HL-60 (cell line): ENCODE measurements at regions not wholly inside any gene's neighbourhood (a gene's known extent, or its start where the extent isn't known, plus 50 kb on each side); places are given as distances from the start of the nearest gene placed in this dataset.

Source experiments
- DNase-seq, 2 experiments: peaks; one replicate each; pipeline ENCODE4 v3.0.0-alpha.2; 2010 to 2020; ENCODE audit warnings: low read depth in 1 of 2, low spot score in 1 of 2
- H3K27ac ChIP-seq: fragments of 250-450 bp; sonication (Bioruptor Pico); replicated peaks from 2 replicates; pipeline ENCODE4 v1.5.1; 2020; ENCODE audit warnings: mild to moderate bottlenecking, moderate library complexity
- H3K27me3 ChIP-seq: fragments of 250-450 bp; sonication (Bioruptor Pico); 2 replicates; pipeline ENCODE4 v1.5.1; 2021; ENCODE audit warnings: mild to moderate bottlenecking, moderate library complexity; ENCODE audit not compliant: insufficient read depth, poor library complexity, severe bottlenecking
- H3K4me3 ChIP-seq: replicated peaks from 2 replicates; pipeline ENCODE4 v1.5.1; 2011; ENCODE audit warnings: mild to moderate bottlenecking, control low read depth, low read length; ENCODE audit not compliant: insufficient read depth
- CTCF ChIP-seq: IDR thresholded peaks from one replicate; pipeline ENCODE4 v1.5.1; 2011; ENCODE audit warnings: low read length, control low read depth, inconsistent platforms; ENCODE audit not compliant: insufficient read depth
- GABPA ChIP-seq: IDR thresholded peaks from 2 replicates; pipeline ENCODE4 v1.6.1; 2012; ENCODE audit warnings: low read depth
- POLR2AphosphoS5 ChIP-seq: IDR thresholded peaks from 2 replicates; pipeline ENCODE4 v1.6.1; 2012; ENCODE audit warnings: low read depth
- REST ChIP-seq: IDR thresholded peaks from 2 replicates; pipeline ENCODE4 v1.6.1; 2012; ENCODE audit warnings: low read depth; ENCODE audit not compliant: insufficient replicate concordance
- SPI1 ChIP-seq: IDR thresholded peaks from 2 replicates; pipeline ENCODE4 v1.6.1; 2012; ENCODE audit warnings: low read depth, mild to moderate bottlenecking, borderline replicate concordance

GRCh38 chr5:84585218-84585617 is 200.5 kb upstream of the EDIL3 start:
- no peak for TF ChIP-seq REST
- Histone ChIP-seq H3K27ac (no peak overlapping the region), H3K4me3 (no peak overlapping the region), H3K27me3 (no peaks in the 10 kb centered on the region)
- no peak for DNase-seq

- no peaks in the 10 kb centered on the region for H3K27me3 ChIP-seq
- no peak overlapping the region for H3K4me3 ChIP-seq
- no peak for DNase-seq
- TF ChIP-seq POLR2AphosphoS5 (no peak), GABPA (no peak), CTCF (no peak), SPI1 (no peak), REST (no peak)
- H3K27ac ChIP-seq: no peak overlapping the region
Measured at GRCh38 chr5:84578226-84578625, 193.5 kb upstream of the EDIL3 start.

- no peak for TF ChIP-seq SPI1
- TF ChIP-seq POLR2AphosphoS5: no peak
- no peak for DNase-seq
- Histone ChIP-seq H3K27me3 (no peaks in the 10 kb centered on the region), H3K27ac (no peak overlapping the region), H3K4me3 (no peak overlapping the region)
Measured at GRCh38 chr5:84573017-84573712, 188.5 kb upstream of the EDIL3 start.

- H3K4me3 ChIP-seq: no peak overlapping the region
- H3K27ac ChIP-seq: no peak overlapping the region
- H3K27me3 ChIP-seq: no peaks in the 10 kb centered on the region
- TF ChIP-seq GABPA: no peak
- TF ChIP-seq POLR2AphosphoS5: no peak
- no peak for TF ChIP-seq REST
- TF ChIP-seq SPI1: no peak
- TF ChIP-seq CTCF: no peak
- DNase-seq: no peak
Measured at GRCh38 chr5:84569307-84569706, 184.6 kb upstream of the EDIL3 start.
